ENCODE measurements at regions not wholly inside any gene's neighbourhood (a gene's known extent, or its start where the extent isn't known, plus 50 kb on each side); places are given as distances from the start of the nearest gene placed in this dataset.

DNA sequence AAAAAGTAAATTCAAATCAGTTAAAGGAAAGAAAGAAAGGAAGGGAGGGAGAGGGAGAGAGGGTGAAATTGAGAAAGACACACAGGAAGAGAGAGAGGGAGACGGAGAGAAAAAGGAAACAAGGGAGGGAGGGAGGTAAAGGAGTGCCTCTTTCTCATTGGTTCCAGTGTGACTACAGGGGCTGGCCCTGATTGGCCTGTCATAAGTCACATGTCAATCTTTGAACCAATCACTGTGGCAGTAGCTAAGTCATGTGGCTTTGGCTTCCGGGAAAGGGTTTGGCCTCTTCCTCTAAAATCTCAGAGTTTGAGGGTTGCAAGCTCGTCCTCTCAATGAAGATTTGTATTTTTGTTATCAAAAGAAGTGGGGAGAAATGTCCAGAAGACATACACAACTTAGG lies 150.2 kb downstream of the RAB11FIP2 start:
- Mint-ChIP-seq H3K9me3 (ENCODE audit: low read depth, unreplicated experiment) (no peaks in the 10 kb centered on the region), H3K27ac (ENCODE audit: unreplicated experiment) (no peak overlapping the region), H3K36me3 (ENCODE audit: insufficient read depth, unreplicated experiment) (no peaks in the 10 kb centered on the region), H3K27me3 (ENCODE audit: unreplicated experiment) (no peaks in the 10 kb centered on the region), H3K4me3 (ENCODE audit: low read depth, unreplicated experiment) (no peak overlapping the region), H3K4me1 (ENCODE audit: low read depth, unreplicated experiment) (no peaks in the 10 kb centered on the region)
- TF ChIP-seq, protein P1, sequence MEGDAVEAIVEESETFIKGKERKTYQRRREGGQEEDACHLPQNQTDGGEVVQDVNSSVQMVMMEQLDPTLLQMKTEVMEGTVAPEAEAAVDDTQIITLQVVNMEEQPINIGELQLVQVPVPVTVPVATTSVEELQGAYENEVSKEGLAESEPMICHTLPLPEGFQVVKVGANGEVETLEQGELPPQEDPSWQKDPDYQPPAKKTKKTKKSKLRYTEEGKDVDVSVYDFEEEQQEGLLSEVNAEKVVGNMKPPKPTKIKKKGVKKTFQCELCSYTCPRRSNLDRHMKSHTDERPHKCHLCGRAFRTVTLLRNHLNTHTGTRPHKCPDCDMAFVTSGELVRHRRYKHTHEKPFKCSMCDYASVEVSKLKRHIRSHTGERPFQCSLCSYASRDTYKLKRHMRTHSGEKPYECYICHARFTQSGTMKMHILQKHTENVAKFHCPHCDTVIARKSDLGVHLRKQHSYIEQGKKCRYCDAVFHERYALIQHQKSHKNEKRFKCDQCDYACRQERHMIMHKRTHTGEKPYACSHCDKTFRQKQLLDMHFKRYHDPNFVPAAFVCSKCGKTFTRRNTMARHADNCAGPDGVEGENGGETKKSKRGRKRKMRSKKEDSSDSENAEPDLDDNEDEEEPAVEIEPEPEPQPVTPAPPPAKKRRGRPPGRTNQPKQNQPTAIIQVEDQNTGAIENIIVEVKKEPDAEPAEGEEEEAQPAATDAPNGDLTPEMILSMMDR (IDR thresholded peaks at IDR 0.05; ENCODE audit: unreplicated experiment), result no peak
- no TSS peak for BruUV-seq (replicated peaks)
- intact Hi-C loops (cut with micrococcal nuclease; ENCODE audit: unreplicated experiment), result no loop called here
- no peak for DNase-seq
- CTCF ChIA-PET, result no interaction called here

DNA sequence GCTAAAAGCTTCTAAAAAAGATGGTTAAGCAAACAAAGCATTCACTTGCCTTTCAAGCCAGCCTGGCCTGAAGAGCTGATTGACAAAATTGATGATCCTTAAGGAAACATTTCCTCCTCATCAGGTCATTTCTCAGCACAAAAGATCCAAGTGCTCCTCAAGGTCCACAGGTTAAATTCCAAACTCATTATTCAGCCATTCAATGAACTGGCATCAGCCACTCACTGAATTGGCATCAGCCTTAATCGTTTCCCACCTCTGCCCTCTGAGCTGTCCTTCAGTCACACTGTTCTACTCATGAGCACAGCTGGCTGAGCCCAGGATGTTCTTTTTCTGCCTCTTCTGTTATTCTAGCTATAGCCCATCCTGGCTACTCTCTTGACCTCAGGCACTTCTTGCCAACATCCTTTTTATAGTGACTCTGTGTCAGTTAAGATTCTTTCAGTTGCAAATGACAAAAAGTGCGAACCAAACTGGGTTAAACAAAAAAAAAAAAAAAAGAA lies 147.5 kb downstream of the RAB11FIP2 start:
- no peak overlapping the region for H3K27ac Mint-ChIP-seq (ENCODE audit: unreplicated experiment)
- BruUV-seq (replicated peaks), result no TSS peak
- CTCF ChIA-PET, result no interaction called here
- no peak for DNase-seq
- TF ChIP-seq, protein P1 (IDR thresholded peaks at IDR 0.05; ENCODE audit: unreplicated experiment), result no peak
- no peaks in the 10 kb centered on the region for H3K9me3 Mint-ChIP-seq (ENCODE audit: low read depth, unreplicated experiment)
- H3K27me3 Mint-ChIP-seq (ENCODE audit: unreplicated experiment), result no peaks in the 10 kb centered on the region
- H3K4me3 Mint-ChIP-seq (ENCODE audit: low read depth, unreplicated experiment), result no peak overlapping the region
- intact Hi-C loops (cut with micrococcal nuclease; ENCODE audit: unreplicated experiment), result no loop called here
- H3K36me3 Mint-ChIP-seq (ENCODE audit: insufficient read depth, unreplicated experiment), result no peaks in the 10 kb centered on the region
- no peaks in the 10 kb centered on the region for H3K4me1 Mint-ChIP-seq (ENCODE audit: low read depth, unreplicated experiment)

DNA sequence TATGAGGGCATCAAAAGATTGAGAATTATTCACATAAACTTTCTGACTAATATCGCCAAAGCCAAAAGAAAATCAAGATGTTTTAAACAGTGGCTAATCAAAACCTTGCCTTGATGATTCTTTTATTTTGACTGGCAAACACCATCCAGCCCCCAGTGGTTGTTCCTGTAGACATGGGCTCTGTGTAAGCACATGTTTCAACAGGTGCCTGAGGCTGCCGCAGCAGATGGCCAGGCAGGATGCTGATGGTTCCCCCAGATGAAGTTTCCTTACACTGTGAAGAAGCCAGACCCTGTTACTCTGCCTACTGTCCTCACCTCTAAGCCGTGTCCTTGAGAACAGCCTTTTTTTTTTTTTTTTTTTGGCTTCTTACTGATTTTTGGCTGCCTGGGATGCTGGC lies 146.5 kb downstream of the RAB11FIP2 start:
- Mint-ChIP-seq H3K9me3 (ENCODE audit: low read depth, unreplicated experiment) (no peaks in the 10 kb centered on the region), H3K27ac (ENCODE audit: unreplicated experiment) (no peak overlapping the region), H3K36me3 (ENCODE audit: insufficient read depth, unreplicated experiment) (no peaks in the 10 kb centered on the region), H3K27me3 (ENCODE audit: unreplicated experiment) (no peaks in the 10 kb centered on the region), H3K4me3 (ENCODE audit: low read depth, unreplicated experiment) (no peak overlapping the region), H3K4me1 (ENCODE audit: low read depth, unreplicated experiment) (no peaks in the 10 kb centered on the region)
- TF ChIP-seq, protein P1 (IDR thresholded peaks at IDR 0.05; ENCODE audit: unreplicated experiment), result no peak
- DNase-seq, result no peak
- no TSS peak for BruUV-seq (replicated peaks)
- intact Hi-C loops (cut with micrococcal nuclease; ENCODE audit: unreplicated experiment), result no loop called here
- CTCF ChIA-PET, result no interaction called here

DNA sequence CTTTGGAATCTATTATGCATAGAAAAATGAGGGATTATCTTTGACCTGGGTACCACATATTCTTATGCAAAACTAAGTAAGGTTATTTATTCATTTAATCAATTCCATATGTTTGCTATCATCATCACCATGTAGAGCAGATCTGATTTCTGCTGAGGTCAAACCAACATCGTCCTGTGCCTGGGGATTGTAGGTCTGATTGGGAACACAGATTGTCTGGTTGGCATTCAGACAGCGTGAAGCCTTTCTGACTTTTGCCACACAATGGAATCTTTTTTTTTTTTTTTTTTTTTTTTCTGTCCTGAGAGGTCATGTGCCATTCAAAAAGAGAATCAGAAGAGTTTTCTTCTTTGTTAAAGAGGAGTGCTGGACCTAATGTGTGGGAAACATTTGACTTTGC lies 142.9 kb downstream of the RAB11FIP2 start:
- no peak for DNase-seq
- TF ChIP-seq, protein P1 (IDR thresholded peaks at IDR 0.05; ENCODE audit: unreplicated experiment), result no peak
- H3K9me3 Mint-ChIP-seq (ENCODE audit: low read depth, unreplicated experiment), result peaks cover 2% of the 10 kb centered on the region
- no peaks in the 10 kb centered on the region for H3K27me3 Mint-ChIP-seq (ENCODE audit: unreplicated experiment)
- no peak overlapping the region for H3K4me3 Mint-ChIP-seq (ENCODE audit: low read depth, unreplicated experiment)
- intact Hi-C loops (cut with micrococcal nuclease; ENCODE audit: unreplicated experiment), result no loop called here
- H3K36me3 Mint-ChIP-seq (ENCODE audit: insufficient read depth, unreplicated experiment), result no peaks in the 10 kb centered on the region
- CTCF ChIA-PET, result no interaction called here
- BruUV-seq (replicated peaks), result no TSS peak
- no peaks in the 10 kb centered on the region for H3K4me1 Mint-ChIP-seq (ENCODE audit: low read depth, unreplicated experiment)
- no peak overlapping the region for H3K27ac Mint-ChIP-seq (ENCODE audit: unreplicated experiment)

All from Calu3 (cell line).